Caco-2 (cell line): ENCODE measurements at regions not wholly inside any gene's neighbourhood (a gene's known extent, or its start where the extent isn't known, plus 50 kb on each side); places are given as distances from the start of the nearest gene placed in this dataset.

Source experiments
- BruUV-seq: library from RNA; stranded (reverse); fragments of 400-500 nt; replicated peaks from 2 replicates; lab custom pipeline; 2021; lab: Mats Ljungman, UMichigan
- CTCF ChIA-PET: fragments of 300-600 bp; sonication (Branson Sonifier 250); formaldehyde crosslinking; loops from one replicate; lab custom pipeline; 2022; ENCODE audit warnings: antibody characterized with exemption; lab: Charles Lee
- POLR2A ChIA-PET: fragments of 300-600 bp; sonication (Branson Sonifier 250); formaldehyde crosslinking; loops from one replicate; lab custom pipeline; 2022; ENCODE audit warnings: antibody characterized with exemption; lab: Charles Lee
- DNase-seq, 2 experiments: peaks; one replicate each; pipeline versions ENCODE4 v3.0.0 to v3.0.0-alpha.2; 2020 to 2022
- H3K27me3 ChIP-seq: replicated peaks from 2 replicates; pipeline ENCODE4 v1.6.0; 2011; ENCODE audit warnings: low read length; ENCODE audit not compliant: control insufficient read depth, insufficient read depth
- H3K36me3 ChIP-seq: 2 replicates; pipeline ENCODE4 v1.5.1; 2011; ENCODE audit warnings: low read length; ENCODE audit not compliant: control insufficient read depth, insufficient read depth
- H3K4me1 ChIP-seq: fragments of 250-450 bp; sonication (Bioruptor Pico); 2 replicates; pipeline ENCODE4 v1.5.1; 2020; ENCODE audit warnings: mild to moderate bottlenecking
- H3K4me3 ChIP-seq: 2 replicates; pipeline ENCODE4 v1.5.1; 2011; ENCODE audit warnings: low read depth, mild to moderate bottlenecking, control low read depth, low read length
- H3K9me3 ChIP-seq: fragments of 250-450 bp; sonication (Bioruptor Pico); 2 replicates; pipeline ENCODE4 v1.5.1; 2020; ENCODE audit warnings: mild to moderate bottlenecking, moderate library complexity
- H3K27ac Mint-ChIP-seq: one replicate; pipeline ENCODE4 v1.8.0; 2022; ENCODE audit warnings: mixed read lengths; ENCODE audit not compliant: unreplicated experiment
- H3K27me3 Mint-ChIP-seq: one replicate; pipeline ENCODE4 v1.8.0; 2022; ENCODE audit warnings: mixed read lengths; ENCODE audit not compliant: insufficient read depth, unreplicated experiment
- H3K36me3 Mint-ChIP-seq: one replicate; pipeline ENCODE4 v1.8.0; 2022; ENCODE audit warnings: mild to moderate bottlenecking, mixed read lengths; ENCODE audit not compliant: insufficient read depth, unreplicated experiment
- H3K4me1 Mint-ChIP-seq: one replicate; pipeline ENCODE4 v1.8.0; 2022; ENCODE audit warnings: low read depth, mixed read lengths; ENCODE audit not compliant: unreplicated experiment
- H3K4me3 Mint-ChIP-seq: one replicate; pipeline ENCODE4 v1.8.0; 2022; ENCODE audit warnings: mild to moderate bottlenecking, moderate library complexity, mixed read lengths; ENCODE audit not compliant: unreplicated experiment
- H3K9me3 Mint-ChIP-seq: one replicate; pipeline ENCODE4 v1.8.0; 2022; ENCODE audit warnings: mixed read lengths; ENCODE audit not compliant: unreplicated experiment
- CTCF ChIP-seq, 2 experiments: fragments of 200-600 bp in 1 of 2; IDR thresholded peaks; 1 replicate in 1 of 2; 2 replicates in 1 of 2; pipeline versions ENCODE4 v1.5.1 to v1.8.0; 2011 to 2022; ENCODE audit warnings: antibody characterized with exemption in 1 of 2, control low read depth in 1 of 2, inconsistent platforms in 1 of 2, low read depth in 1 of 2, low read length in 1 of 2, mild to moderate bottlenecking in 1 of 2, moderate library complexity in 1 of 2; ENCODE audit not compliant: insufficient read depth in 1 of 2, severe bottlenecking in 1 of 2, unreplicated experiment in 1 of 2
- intact Hi-C: fragments of 100-400 bp; cut with micrococcal nuclease; formaldehyde crosslinking; loops from one replicate; pipeline ENCODE4 v1.10.0; 2022; ENCODE audit not compliant: unreplicated experiment

- no peaks in the 10 kb centered on the region for H3K27me3 Mint-ChIP-seq
- Histone ChIP-seq H3K27me3 (no peaks in the 10 kb centered on the region), H3K4me3 (no peak overlapping the region), H3K4me1 (no peaks in the 10 kb centered on the region), H3K36me3 (no peaks in the 10 kb centered on the region), H3K9me3 (no peaks in the 10 kb centered on the region)
- ChIA-PET POLR2A (no interaction called here), CTCF (no interaction called here)
- no peak for TF ChIP-seq CTCF (IDR thresholded peaks at IDR 0.05; ENCODE audit: insufficient read depth in 1 of 2, low read depth in 1 of 2, low read length in 1 of 2, severe bottlenecking in 1 of 2, unreplicated experiment in 1 of 2)
- DNase-seq = no peak
- H3K4me3 Mint-ChIP-seq = no peak overlapping the region
- no peaks in the 10 kb centered on the region for H3K36me3 Mint-ChIP-seq
- intact Hi-C loops = loop anchor here (10.0 kb wide), 1 partner anchor 196 kb away; no protein-coding TSS in a partner anchor
- H3K4me1 Mint-ChIP-seq = no peaks in the 10 kb centered on the region
- BruUV-seq = no TSS peak
- H3K27ac Mint-ChIP-seq = no peak overlapping the region
- no peaks in the 10 kb centered on the region for H3K9me3 Mint-ChIP-seq
Measured at GRCh38 chr2:17179145-17179808, 339.0 kb downstream of the RAD51AP2 start.

GRCh38 chr2:17177088-17177487 lies 341.2 kb downstream of the RAD51AP2 start:
- Histone ChIP-seq H3K4me3 (no peak overlapping the region), H3K27me3 (no peaks in the 10 kb centered on the region), H3K9me3 (no peaks in the 10 kb centered on the region), H3K36me3 (no peaks in the 10 kb centered on the region), H3K4me1 (no peaks in the 10 kb centered on the region)
- Mint-ChIP-seq H3K27ac (no peak overlapping the region), H3K9me3 (no peaks in the 10 kb centered on the region), H3K4me1 (no peaks in the 10 kb centered on the region), H3K27me3 (peaks cover 4% of the 10 kb centered on the region), H3K4me3 (no peak overlapping the region), H3K36me3 (no peaks in the 10 kb centered on the region)
- DNase-seq = no peak
- no TSS peak for BruUV-seq
- ChIA-PET CTCF (no interaction called here), POLR2A (no interaction called here)
- intact Hi-C loops = loop anchor here (10.0 kb wide), 1 partner anchor 198 kb away; no protein-coding TSS in a partner anchor
- TF ChIP-seq CTCF (IDR thresholded peaks at IDR 0.05; ENCODE audit: insufficient read depth in 1 of 2, low read depth in 1 of 2, low read length in 1 of 2, severe bottlenecking in 1 of 2, unreplicated experiment in 1 of 2) = no peak

GRCh38 chr2:17171446-17172049 lies 346.7 kb downstream of the RAD51AP2 start:
- Mint-ChIP-seq H3K36me3 (no peaks in the 10 kb centered on the region), H3K4me3 (no peak overlapping the region), H3K27me3 (peaks cover 12% of the 10 kb centered on the region), H3K27ac (no peak overlapping the region), H3K9me3 (no peaks in the 10 kb centered on the region), H3K4me1 (no peaks in the 10 kb centered on the region)
- no peaks in the 10 kb centered on the region for H3K9me3 ChIP-seq
- H3K4me3 ChIP-seq = no peak overlapping the region
- H3K4me1 ChIP-seq = no peaks in the 10 kb centered on the region
- CTCF ChIA-PET = interaction anchor here (2.3 kb wide), 1 partner anchor 138 kb away, joined by 12 read pairs; no protein-coding TSS in a partner anchor
- intact Hi-C loops = loop anchor here (1.0 to 10.0 kb wide), 2 partner anchors 138 to 203 kb away; no protein-coding TSS in a partner anchor
- H3K36me3 ChIP-seq = no peaks in the 10 kb centered on the region
- POLR2A ChIA-PET = no interaction called here
- peak; percentile 67 to 73 for TF ChIP-seq CTCF (IDR thresholded peaks at IDR 0.05; ENCODE audit: insufficient read depth in 1 of 2, low read depth in 1 of 2, low read length in 1 of 2, severe bottlenecking in 1 of 2, unreplicated experiment in 1 of 2)
- DNase-seq = peak; percentile 58 to 64
- H3K27me3 ChIP-seq = no peaks in the 10 kb centered on the region
- no TSS peak for BruUV-seq
